GM19025 (cell line): ENCODE measurements at regions not wholly inside any gene's neighbourhood (a gene's known extent, or its start where the extent isn't known, plus 50 kb on each side); places are given as distances from the start of the nearest gene placed in this dataset.
A peak's percentile ranks its signal among the peaks of the same experiment; 100 is the strongest.
"Not testable (repeated sequence)": the region's sequence is repeated elsewhere in the genome, so short reads cannot be mapped to it uniquely, and the experiment has no call there.

Experiments
- ATAC-seq: cut with Tn5 transposase; IDR thresholded peaks from one replicate; pipeline ENCODE4 v1.9.1; 2021; ENCODE audit warnings: mild to moderate bottlenecking, low read depth, moderate library complexity; ENCODE audit not compliant: unreplicated experiment

GRCh38 chr5:108696951-108697715 lies 50.6 kb upstream of the FER start:
- no peak for ATAC-seq

GRCh38 chr5:108696407-108696806 lies 51.3 kb upstream of the FER start:
- ATAC-seq: no peak

GRCh38 chr5:108688485-108688884 lies 59.2 kb upstream of the FER start:
- no peak for ATAC-seq

GRCh38 chr5:108687595-108688200 lies 60.0 kb upstream of the FER start:
- ATAC-seq: no peak

- no peak for ATAC-seq
Measured at GRCh38 chr5:108686676-108687075, 61.0 kb upstream of the FER start.

GRCh38 chr5:108685448-108686216 lies 62.1 kb upstream of the FER start:
- ATAC-seq: not testable (repeated sequence)

- peak; percentile 87 for ATAC-seq
Measured at GRCh38 chr5:108681079-108681921, 66.4 kb upstream of the FER start.

- no peak for ATAC-seq
Measured at GRCh38 chr5:108678091-108678490, 69.6 kb upstream of the FER start.

GRCh38 chr5:108675736-108676135 lies 72.0 kb upstream of the FER start:
- ATAC-seq: no peak

- no peak for ATAC-seq
Measured at GRCh38 chr5:108672639-108673038, 75.1 kb upstream of the FER start.

- no peak for ATAC-seq
Measured at GRCh38 chr5:108670591-108671289, 77.0 kb upstream of the FER start.

GRCh38 chr5:108669462-108669861 lies 78.2 kb upstream of the FER start:
- no peak for ATAC-seq

- no peak for ATAC-seq
Measured at GRCh38 chr5:108661590-108662219, 86.0 kb upstream of the FER start.

GRCh38 chr5:108661024-108661423 lies 86.7 kb upstream of the FER start:
- ATAC-seq: no peak

- no peak for ATAC-seq
Measured at GRCh38 chr5:108660291-108660690, 87.4 kb upstream of the FER start.

GRCh38 chr5:108659531-108659930 lies 88.2 kb upstream of the FER start:
- no peak for ATAC-seq

- ATAC-seq: no peak
Measured at GRCh38 chr5:108655750-108656450, 91.8 kb upstream of the FER start.

GRCh38 chr5:108654051-108654450 lies 93.6 kb upstream of the FER start:
- no peak for ATAC-seq

GRCh38 chr5:108653201-108653600 lies 94.5 kb upstream of the FER start:
- ATAC-seq: no peak
